ENCODE measurements at regions not wholly inside any gene's neighbourhood (a gene's known extent, or its start where the extent isn't known, plus 50 kb on each side); places are given as distances from the start of the nearest gene placed in this dataset.

DNA sequence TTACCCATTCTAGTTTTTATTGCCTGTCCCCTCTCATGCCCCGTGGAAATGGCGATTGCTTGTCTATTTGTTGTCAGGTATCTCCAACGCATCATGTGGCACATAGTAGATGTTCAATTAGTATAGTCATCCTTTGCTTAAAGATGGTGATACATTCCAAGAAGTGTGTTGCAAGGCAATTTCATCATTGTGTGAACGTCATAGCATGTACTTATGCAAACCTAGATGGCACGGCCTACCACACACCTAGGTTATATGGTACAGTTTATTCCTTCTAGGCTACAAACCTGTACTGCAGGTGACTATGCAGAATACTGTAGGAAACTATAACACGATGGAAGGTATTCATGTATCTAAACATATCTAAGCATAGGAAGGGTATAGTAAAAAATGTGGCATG lies 163.9 kb upstream of the DAPK1 start (continued):
- TF ChIP-seq, protein P1, sequence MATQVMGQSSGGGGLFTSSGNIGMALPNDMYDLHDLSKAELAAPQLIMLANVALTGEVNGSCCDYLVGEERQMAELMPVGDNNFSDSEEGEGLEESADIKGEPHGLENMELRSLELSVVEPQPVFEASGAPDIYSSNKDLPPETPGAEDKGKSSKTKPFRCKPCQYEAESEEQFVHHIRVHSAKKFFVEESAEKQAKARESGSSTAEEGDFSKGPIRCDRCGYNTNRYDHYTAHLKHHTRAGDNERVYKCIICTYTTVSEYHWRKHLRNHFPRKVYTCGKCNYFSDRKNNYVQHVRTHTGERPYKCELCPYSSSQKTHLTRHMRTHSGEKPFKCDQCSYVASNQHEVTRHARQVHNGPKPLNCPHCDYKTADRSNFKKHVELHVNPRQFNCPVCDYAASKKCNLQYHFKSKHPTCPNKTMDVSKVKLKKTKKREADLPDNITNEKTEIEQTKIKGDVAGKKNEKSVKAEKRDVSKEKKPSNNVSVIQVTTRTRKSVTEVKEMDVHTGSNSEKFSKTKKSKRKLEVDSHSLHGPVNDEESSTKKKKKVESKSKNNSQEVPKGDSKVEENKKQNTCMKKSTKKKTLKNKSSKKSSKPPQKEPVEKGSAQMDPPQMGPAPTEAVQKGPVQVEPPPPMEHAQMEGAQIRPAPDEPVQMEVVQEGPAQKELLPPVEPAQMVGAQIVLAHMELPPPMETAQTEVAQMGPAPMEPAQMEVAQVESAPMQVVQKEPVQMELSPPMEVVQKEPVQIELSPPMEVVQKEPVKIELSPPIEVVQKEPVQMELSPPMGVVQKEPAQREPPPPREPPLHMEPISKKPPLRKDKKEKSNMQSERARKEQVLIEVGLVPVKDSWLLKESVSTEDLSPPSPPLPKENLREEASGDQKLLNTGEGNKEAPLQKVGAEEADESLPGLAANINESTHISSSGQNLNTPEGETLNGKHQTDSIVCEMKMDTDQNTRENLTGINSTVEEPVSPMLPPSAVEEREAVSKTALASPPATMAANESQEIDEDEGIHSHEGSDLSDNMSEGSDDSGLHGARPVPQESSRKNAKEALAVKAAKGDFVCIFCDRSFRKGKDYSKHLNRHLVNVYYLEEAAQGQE (IDR thresholded peaks at IDR 0.05; ENCODE audit: unreplicated experiment): no peak
- TF ChIP-seq CREB1 (CRISPR knock-in tag; IDR thresholded peaks at IDR 0.05; ENCODE audit: low read depth): no peak
- TF ChIP-seq ZNF331 (CRISPR knock-in tag; IDR thresholded peaks at IDR 0.05; ENCODE audit: low read depth): no peak

GRCh38 chr9:87334366-87334765 lies 163.3 kb upstream of the DAPK1 start:
- H3K4me1 Mint-ChIP-seq: peaks cover 22% of the 10 kb centered on the region; the same call in 2 of the 3 replicates
- TF ChIP-seq CREB1 (CRISPR knock-in tag; IDR thresholded peaks at IDR 0.05; ENCODE audit: low read depth): no peak
- TF ChIP-seq EZH2 (IDR thresholded peaks at IDR 0.05; ENCODE audit: low read depth, unreplicated experiment): no peak
- no peak for TF ChIP-seq ZNF114 (CRISPR knock-in tag; IDR thresholded peaks at IDR 0.05)
- TF ChIP-seq POLR2AphosphoS5 (IDR thresholded peaks at IDR 0.05; ENCODE audit: low read depth): no peak
- TF ChIP-seq, protein P2, sequence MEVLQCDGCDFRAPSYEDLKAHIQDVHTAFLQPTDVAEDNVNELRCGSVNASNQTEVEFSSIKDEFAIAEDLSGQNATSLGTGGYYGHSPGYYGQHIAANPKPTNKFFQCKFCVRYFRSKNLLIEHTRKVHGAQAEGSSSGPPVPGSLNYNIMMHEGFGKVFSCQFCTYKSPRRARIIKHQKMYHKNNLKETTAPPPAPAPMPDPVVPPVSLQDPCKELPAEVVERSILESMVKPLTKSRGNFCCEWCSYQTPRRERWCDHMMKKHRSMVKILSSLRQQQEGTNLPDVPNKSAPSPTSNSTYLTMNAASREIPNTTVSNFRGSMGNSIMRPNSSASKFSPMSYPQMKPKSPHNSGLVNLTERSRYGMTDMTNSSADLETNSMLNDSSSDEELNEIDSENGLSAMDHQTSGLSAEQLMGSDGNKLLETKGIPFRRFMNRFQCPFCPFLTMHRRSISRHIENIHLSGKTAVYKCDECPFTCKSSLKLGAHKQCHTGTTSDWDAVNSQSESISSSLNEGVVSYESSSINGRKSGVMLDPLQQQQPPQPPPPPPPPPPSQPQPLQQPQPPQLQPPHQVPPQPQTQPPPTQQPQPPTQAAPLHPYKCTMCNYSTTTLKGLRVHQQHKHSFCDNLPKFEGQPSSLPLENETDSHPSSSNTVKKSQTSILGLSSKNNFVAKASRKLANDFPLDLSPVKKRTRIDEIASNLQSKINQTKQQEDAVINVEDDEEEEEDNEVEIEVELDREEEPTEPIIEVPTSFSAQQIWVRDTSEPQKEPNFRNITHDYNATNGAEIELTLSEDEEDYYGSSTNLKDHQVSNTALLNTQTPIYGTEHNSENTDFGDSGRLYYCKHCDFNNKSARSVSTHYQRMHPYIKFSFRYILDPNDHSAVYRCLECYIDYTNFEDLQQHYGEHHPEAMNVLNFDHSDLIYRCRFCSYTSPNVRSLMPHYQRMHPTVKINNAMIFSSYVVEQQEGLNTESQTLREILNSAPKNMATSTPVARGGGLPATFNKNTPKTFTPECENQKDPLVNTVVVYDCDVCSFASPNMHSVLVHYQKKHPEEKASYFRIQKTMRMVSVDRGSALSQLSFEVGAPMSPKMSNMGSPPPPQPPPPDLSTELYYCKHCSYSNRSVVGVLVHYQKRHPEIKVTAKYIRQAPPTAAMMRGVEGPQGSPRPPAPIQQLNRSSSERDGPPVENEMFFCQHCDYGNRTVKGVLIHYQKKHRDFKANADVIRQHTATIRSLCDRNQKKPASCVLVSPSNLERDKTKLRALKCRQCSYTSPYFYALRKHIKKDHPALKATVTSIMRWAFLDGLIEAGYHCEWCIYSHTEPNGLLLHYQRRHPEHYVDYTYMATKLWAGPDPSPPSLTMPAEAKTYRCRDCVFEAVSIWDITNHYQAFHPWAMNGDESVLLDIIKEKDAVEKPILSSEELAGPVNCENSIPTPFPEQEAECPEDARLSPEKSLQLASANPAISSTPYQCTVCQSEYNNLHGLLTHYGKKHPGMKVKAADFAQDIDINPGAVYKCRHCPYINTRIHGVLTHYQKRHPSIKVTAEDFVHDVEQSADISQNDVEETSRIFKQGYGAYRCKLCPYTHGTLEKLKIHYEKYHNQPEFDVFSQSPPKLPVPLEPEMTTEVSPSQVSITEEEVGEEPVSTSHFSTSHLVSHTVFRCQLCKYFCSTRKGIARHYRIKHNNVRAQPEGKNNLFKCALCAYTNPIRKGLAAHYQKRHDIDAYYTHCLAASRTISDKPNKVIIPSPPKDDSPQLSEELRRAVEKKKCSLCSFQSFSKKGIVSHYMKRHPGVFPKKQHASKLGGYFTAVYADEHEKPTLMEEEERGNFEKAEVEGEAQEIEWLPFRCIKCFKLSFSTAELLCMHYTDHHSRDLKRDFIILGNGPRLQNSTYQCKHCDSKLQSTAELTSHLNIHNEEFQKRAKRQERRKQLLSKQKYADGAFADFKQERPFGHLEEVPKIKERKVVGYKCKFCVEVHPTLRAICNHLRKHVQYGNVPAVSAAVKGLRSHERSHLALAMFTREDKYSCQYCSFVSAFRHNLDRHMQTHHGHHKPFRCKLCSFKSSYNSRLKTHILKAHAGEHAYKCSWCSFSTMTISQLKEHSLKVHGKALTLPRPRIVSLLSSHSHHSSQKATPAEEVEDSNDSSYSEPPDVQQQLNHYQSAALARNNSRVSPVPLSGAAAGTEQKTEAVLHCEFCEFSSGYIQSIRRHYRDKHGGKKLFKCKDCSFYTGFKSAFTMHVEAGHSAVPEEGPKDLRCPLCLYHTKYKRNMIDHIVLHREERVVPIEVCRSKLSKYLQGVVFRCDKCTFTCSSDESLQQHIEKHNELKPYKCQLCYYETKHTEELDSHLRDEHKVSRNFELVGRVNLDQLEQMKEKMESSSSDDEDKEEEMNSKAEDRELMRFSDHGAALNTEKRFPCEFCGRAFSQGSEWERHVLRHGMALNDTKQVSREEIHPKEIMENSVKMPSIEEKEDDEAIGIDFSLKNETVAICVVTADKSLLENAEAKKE (CRISPR knock-in tag; IDR thresholded peaks at IDR 0.05): no peak
- TF ChIP-seq STAT1 (IDR thresholded peaks at IDR 0.05; ENCODE audit: unreplicated experiment): no peak
- no peak for TF ChIP-seq ETS1 (IDR thresholded peaks at IDR 0.05)
- TF ChIP-seq, protein P1 (IDR thresholded peaks at IDR 0.05; ENCODE audit: unreplicated experiment): no peak
- TF ChIP-seq NANOG (IDR thresholded peaks at IDR 0.05; ENCODE audit: borderline replicate concordance): no peak
- no peak for TF ChIP-seq ZNF331 (CRISPR knock-in tag; IDR thresholded peaks at IDR 0.05; ENCODE audit: low read depth)

More at GRCh38 chr9:87334366-87334765, 163.3 kb upstream of the DAPK1 start:
- peaks cover 9% of the 10 kb centered on the region for H3K4me1 ChIP-seq (ENCODE audit: insufficient read depth)
- no peaks in the 10 kb centered on the region for H3K79me2 ChIP-seq (replicated peaks; ENCODE audit: insufficient read depth)
- Mint-ChIP-seq H3K36me3 (ENCODE audit: low read depth) (peaks cover 14% of the 10 kb centered on the region), H3K4me3 (no peak overlapping the region), H3K9me3 (peaks cover 32% of the 10 kb centered on the region), H3K27me3 (ENCODE audit: insufficient read depth, low read depth, poor library complexity) (no peaks in the 10 kb centered on the region), H3K27ac (no peak overlapping the region)
- no peak for ATAC-seq
- peaks cover 4% of the 10 kb centered on the region; the same call in 1 of the 2 replicates for H3K9me2 ChIP-seq (ENCODE audit: insufficient read depth)
- H4K20me1 ChIP-seq (replicated peaks; ENCODE audit: insufficient read depth): no peaks in the 10 kb centered on the region
- no peaks in the 10 kb centered on the region for H3K27me3 ChIP-seq (ENCODE audit: insufficient read depth)
- peaks cover 12% of the 10 kb centered on the region for H3K36me3 ChIP-seq (ENCODE audit: insufficient read depth)
- H3K4me3 ChIP-seq: no peak overlapping the region
- H3K4me2 ChIP-seq: no peak overlapping the region
- no peak overlapping the region for H3K27ac ChIP-seq (ENCODE audit: low read depth)
- H2AFZ ChIP-seq: no peak overlapping the region
- no peaks in the 10 kb centered on the region for H3F3A ChIP-seq (replicated peaks; ENCODE audit: low read depth)
- DNase-seq (ENCODE audit: low spot score): no peak
